Uterus (tissue), 3 donors: ENCODE measurements at regions not wholly inside any gene's neighbourhood (a gene's known extent, or its start where the extent isn't known, plus 50 kb on each side); places are given as distances from the start of the nearest gene placed in this dataset.

Experiments
- DNase-seq, 2 donors: peaks; one replicate each; pipeline ENCODE4 v3.0.0-alpha.2; 2019 to 2020
- H3K27ac ChIP-seq, 2 donors: fragments of 200-600 bp; sonication (generic); 1 replicate in 1 of 2; 2 replicates in 1 of 2; pipeline ENCODE4 v1.5.1; 2016 to 2018
- H3K27me3 ChIP-seq, 2 donors: fragments of 200-600 bp; sonication (generic); one replicate each; pipeline ENCODE4 v1.5.1; 2018 to 2019; ENCODE audit warnings: control low read depth in 1 of 2
- H3K36me3 ChIP-seq, 2 donors: fragments of 200-600 bp; sonication (generic); one replicate each; pipeline ENCODE4 v1.5.1; 2019; ENCODE audit warnings: control low read depth in 1 of 2
- H3K4me1 ChIP-seq, 2 donors: fragments of 200-600 bp; sonication (generic); one replicate each; pipeline ENCODE4 v1.5.1; 2018 to 2019; ENCODE audit warnings: control low read depth in 1 of 2
- H3K4me3 ChIP-seq, 2 donors: fragments of 200-600 bp; sonication (generic); 1 replicate in 1 of 2; 2 replicates in 1 of 2; pipeline ENCODE4 v1.5.1; 2018 to 2019; ENCODE audit warnings: mild to moderate bottlenecking in 1 of 2
- H3K9me3 ChIP-seq, 2 donors: fragments of 200-600 bp; sonication (generic); one replicate each; pipeline ENCODE4 v1.5.1; 2019; ENCODE audit warnings: control low read depth in 1 of 2
- CTCF ChIP-seq, 4 experiments: fragments of 200-600 bp in 2 of 4; fragments of 450-650 bp in 2 of 4; sonication (generic) in 2 of 4; IDR thresholded peaks; one replicate each; pipeline ENCODE4 v1.5.1; 2016 to 2019; ENCODE audit warnings: antibody characterized with exemption in 4 of 4, mild to moderate bottlenecking in 2 of 4, moderate library complexity in 1 of 4
- POLR2A ChIP-seq, 2 donors: fragments of 450-650 bp; IDR thresholded peaks; one replicate each; pipeline ENCODE4 v1.6.1; 2016; ENCODE audit warnings: antibody characterized with exemption in 2 of 2, mild to moderate bottlenecking in 1 of 2, moderate library complexity in 1 of 2
- intact Hi-C: fragments of 100-400 bp; cut with DNase I; formaldehyde crosslinking; loops from one replicate; pipeline ENCODE4 v1.15.1; 2023; ENCODE audit warnings: low total_unique reads
- donor health status: DM: yes; HTN: yes; CAD: no.

GRCh38 chr13:70694996-70695715 lies 586.9 kb upstream of the KLHL1 start:
- no peak for TF ChIP-seq CTCF (IDR thresholded peaks at IDR 0.05)
- TF ChIP-seq POLR2A (IDR thresholded peaks at IDR 0.05) = no peak
- no peaks in the 10 kb centered on the region for H3K4me1 ChIP-seq
- H3K4me3 ChIP-seq = no peak overlapping the region
- no peaks in the 10 kb centered on the region for H3K9me3 ChIP-seq
- H3K27ac ChIP-seq = no peak overlapping the region
- DNase-seq = no peak
- no peaks in the 10 kb centered on the region for H3K36me3 ChIP-seq
- H3K27me3 ChIP-seq = no peaks in the 10 kb centered on the region
- intact Hi-C loops = no loop called here

GRCh38 chr13:70668983-70669382 lies 560.7 kb upstream of the KLHL1 start:
- TF ChIP-seq CTCF (IDR thresholded peaks at IDR 0.05) = no peak
- TF ChIP-seq POLR2A (IDR thresholded peaks at IDR 0.05) = no peak
- no peaks in the 10 kb centered on the region for H3K27me3 ChIP-seq
- intact Hi-C loops = no loop called here

GRCh38 chr13:70668293-70668692 lies 560.0 kb upstream of the KLHL1 start:
- DNase-seq = no peak
- Histone ChIP-seq H3K27me3 (no peaks in the 10 kb centered on the region), H3K36me3 (no peaks in the 10 kb centered on the region), H3K4me3 (no peak overlapping the region), H3K27ac (no peak overlapping the region), H3K9me3 (no peaks in the 10 kb centered on the region), H3K4me1 (no peaks in the 10 kb centered on the region)
- TF ChIP-seq CTCF (IDR thresholded peaks at IDR 0.05) (no peak), POLR2A (IDR thresholded peaks at IDR 0.05) (no peak)
- intact Hi-C loops = no loop called here

More at GRCh38 chr13:70668983-70669382, 560.7 kb upstream of the KLHL1 start:
- no peaks in the 10 kb centered on the region for H3K4me1 ChIP-seq
- H3K9me3 ChIP-seq = no peaks in the 10 kb centered on the region
- H3K36me3 ChIP-seq = no peaks in the 10 kb centered on the region
- no peak for DNase-seq
- no peak overlapping the region for H3K4me3 ChIP-seq
- H3K27ac ChIP-seq = no peak overlapping the region

- no peaks in the 10 kb centered on the region for H3K27me3 ChIP-seq
- H3K9me3 ChIP-seq = no peaks in the 10 kb centered on the region
- no peak for DNase-seq
- H3K36me3 ChIP-seq = no peaks in the 10 kb centered on the region
- TF ChIP-seq POLR2A (IDR thresholded peaks at IDR 0.05) (no peak), CTCF (IDR thresholded peaks at IDR 0.05) (no peak)
- intact Hi-C loops = no loop called here
- H3K27ac ChIP-seq = no peak overlapping the region
- H3K4me3 ChIP-seq = no peak overlapping the region
- H3K4me1 ChIP-seq = no peaks in the 10 kb centered on the region
These were observed 558.8 kb upstream of the KLHL1 start for GRCh38 chr13:70666883-70667556.

- intact Hi-C loops = no loop called here
- TF ChIP-seq POLR2A (IDR thresholded peaks at IDR 0.05) (no peak), CTCF (IDR thresholded peaks at IDR 0.05) (no peak)
- H3K36me3 ChIP-seq = no peaks in the 10 kb centered on the region
- H3K4me1 ChIP-seq = no peaks in the 10 kb centered on the region
- H3K9me3 ChIP-seq = no peaks in the 10 kb centered on the region
- no peaks in the 10 kb centered on the region for H3K27me3 ChIP-seq
- no peak overlapping the region for H3K4me3 ChIP-seq
- H3K27ac ChIP-seq = no peak overlapping the region
- no peak for DNase-seq
These were observed 554.1 kb upstream of the KLHL1 start for GRCh38 chr13:70662231-70662940.
